GM12878 (cell line): ENCODE measurements at regions not wholly inside any gene's neighbourhood (a gene's known extent, or its start where the extent isn't known, plus 50 kb on each side); places are given as distances from the start of the nearest gene placed in this dataset.

ENCODE experiments used
- ATAC-seq: fragments of 200-7000 bp; cut with Tn5 transposase; 3 replicates; pipeline ENCODE4 v1.9.1; 2020; ENCODE audit warnings: mild to moderate bottlenecking, moderate library complexity
- BruUV-seq: library from RNA; stranded (reverse); fragments of 400-500 nt; replicated peaks from 2 replicates; lab custom pipeline; 2021; lab: Mats Ljungman, UMichigan
- CTCF ChIA-PET: fragments of 300-600 bp; sonication (Branson Sonifier 250); formaldehyde crosslinking; extraction: SDS; loops from one replicate; lab custom pipeline; 2021; ENCODE audit warnings: inconsistent platforms; lab: Yijun Ruan, JAX
- POLR2A ChIA-PET: fragments of 350-600 bp; formaldehyde crosslinking; extraction: SDS; loops from one replicate; lab custom pipeline; 2021; ENCODE audit warnings: inconsistent platforms; lab: Charles Lee
- RAD21 ChIA-PET: fragments of 300-600 bp; sonication (Branson Sonifier 250); formaldehyde crosslinking; loops from one replicate; lab custom pipeline; 2023; ENCODE audit warnings: antibody characterized with exemption; ENCODE audit not compliant: unreplicated experiment; lab: Charles Lee
- SMC1A ChIA-PET: fragments of 300-600 bp; sonication (Branson Sonifier 250); formaldehyde crosslinking; loops from one replicate; lab custom pipeline; 2023; ENCODE audit not compliant: unreplicated experiment, uncharacterized antibody; lab: Charles Lee
- DNase-seq: peaks from one replicate; pipeline ENCODE4 v3.0.0-alpha.2; 2011; ENCODE audit warnings: low read depth, low spot score
- FAIRE-seq: peaks from 3 replicates; lab custom pipeline; 2011; peaks lifted over from hg19 to GRCh38; lab: Jason Lieb, UNC
- H2AFZ ChIP-seq: 2 replicates; pipeline ENCODE4 v1.6.0; 2011; ENCODE audit warnings: low read depth, low read length, control low read depth; ENCODE audit not compliant: control insufficient read depth
- H3K27ac ChIP-seq: 2 replicates; pipeline ENCODE4 v1.5.1; 2011; ENCODE audit warnings: control low read depth; ENCODE audit not compliant: control insufficient read depth, insufficient read depth
- H3K27me3 ChIP-seq, 2 experiments: replicated peaks in 1 of 2; 2 replicates each; pipeline versions ENCODE4 v1.6.0 to v1.6.1; 2011; ENCODE audit warnings: low read length in 1 of 2; ENCODE audit not compliant: control insufficient read depth in 2 of 2, insufficient read depth in 2 of 2
- H3K36me3 ChIP-seq, 2 experiments: 2 replicates each; pipeline ENCODE4 v1.5.1; 2011; ENCODE audit warnings: low read length in 1 of 2; ENCODE audit not compliant: control insufficient read depth in 2 of 2, insufficient read depth in 2 of 2
- H3K4me1 ChIP-seq: 2 replicates; pipeline ENCODE4 v1.6.1; 2011; ENCODE audit warnings: mild to moderate bottlenecking, low read length, moderate library complexity, mixed read lengths; ENCODE audit not compliant: control insufficient read depth, insufficient read depth
- H3K4me2 ChIP-seq: 2 replicates; pipeline ENCODE4 v1.6.0; 2011; ENCODE audit warnings: control low read depth; ENCODE audit not compliant: control insufficient read depth, insufficient read depth
- H3K4me3 ChIP-seq: fragments of 200-600 bp; sonication (generic); 2 replicates; pipeline ENCODE4 v1.5.1; 2016
- H3K79me2 ChIP-seq: 2 replicates; pipeline ENCODE4 v1.6.0; 2011; ENCODE audit warnings: low read length; ENCODE audit not compliant: control insufficient read depth, insufficient read depth
- H3K9ac ChIP-seq: 2 replicates; pipeline ENCODE4 v1.8.0; 2011; ENCODE audit warnings: low read length, control low read depth, mixed read lengths; ENCODE audit not compliant: control insufficient read depth, insufficient read depth
- H3K9me3 ChIP-seq: replicated peaks from 3 replicates; pipeline ENCODE4 v1.5.1; 2011; ENCODE audit warnings: mild to moderate bottlenecking, low read length; ENCODE audit not compliant: control insufficient read depth, insufficient read depth
- H4K20me1 ChIP-seq: 2 replicates; pipeline ENCODE4 v1.6.0; 2011; ENCODE audit not compliant: control insufficient read depth, insufficient read depth
- BRCA1 ChIP-seq: IDR thresholded peaks from 2 replicates; pipeline ENCODE4 v1.6.1; 2011; ENCODE audit warnings: low read depth, low read length, improper control_type of control experiment
- CBX5 ChIP-seq: sonication (generic); IDR thresholded peaks from 2 replicates; pipeline ENCODE4 v1.6.1; 2016; ENCODE audit warnings: low read depth, moderate library complexity, mild to moderate bottlenecking, inconsistent platforms
- DPF2 ChIP-seq: fragments of 450-650 bp; IDR thresholded peaks from 2 replicates; pipeline ENCODE4 v1.6.1; 2017; ENCODE audit warnings: mild to moderate bottlenecking
- MLLT1 ChIP-seq: fragments of 450-650 bp; IDR thresholded peaks from 2 replicates; pipeline ENCODE4 v1.6.1; 2016; ENCODE audit warnings: mild to moderate bottlenecking
- MTA2 ChIP-seq: fragments of 450-650 bp; IDR thresholded peaks from 2 replicates; pipeline ENCODE4 v1.6.1; 2016; ENCODE audit warnings: low read depth, mild to moderate bottlenecking, moderate library complexity
- NBN ChIP-seq: fragments of 450-650 bp; IDR thresholded peaks from 2 replicates; pipeline ENCODE4 v1.6.1; 2016
- NFYB ChIP-seq: IDR thresholded peaks from 2 replicates; pipeline ENCODE4 v1.6.1; 2011; ENCODE audit warnings: low read depth, mild to moderate bottlenecking, low read length, improper control_type of control experiment, moderate library complexity; ENCODE audit not compliant: insufficient read depth
- PKNOX1 ChIP-seq: fragments of 450-650 bp; IDR thresholded peaks from 2 replicates; pipeline ENCODE4 v1.6.1; 2016; ENCODE audit warnings: mild to moderate bottlenecking
- SREBF2 ChIP-seq: IDR thresholded peaks from 2 replicates; pipeline ENCODE4 v1.6.1; 2012; ENCODE audit warnings: mild to moderate bottlenecking, low read length
- STAT1 ChIP-seq: fragments of 450-650 bp; conservative IDR thresholded peaks from 2 replicates; pipeline ENCODE4 v1.6.1; 2014; ENCODE audit warnings: antibody characterized with exemption, mild to moderate bottlenecking
- SUPT20H ChIP-seq: IDR thresholded peaks from 2 replicates; pipeline ENCODE4 v1.6.1; 2011; ENCODE audit warnings: low read depth, mild to moderate bottlenecking, low read length, moderate library complexity, borderline replicate concordance; ENCODE audit not compliant: control insufficient read depth
- YY1 ChIP-seq: IDR thresholded peaks from 2 replicates; pipeline ENCODE4 v1.6.1; 2011; ENCODE audit warnings: low read depth, mild to moderate bottlenecking, low read length
- ZBTB40 ChIP-seq: fragments of 450-650 bp; IDR thresholded peaks from 2 replicates; pipeline ENCODE4 v1.6.1; 2016; ENCODE audit warnings: mild to moderate bottlenecking, moderate library complexity, borderline replicate concordance
- ZNF622 ChIP-seq: fragments of 450-650 bp; IDR thresholded peaks from 2 replicates; pipeline ENCODE4 v1.6.1; 2017; ENCODE audit warnings: mild to moderate bottlenecking, inconsistent platforms
- WGBS: methylation state at CpG from one replicate; pipeline ENCODE4 v1.1.6; 2016; ENCODE audit warnings: low lambda C conversion rate; ENCODE audit not compliant: insufficient replicate concordance, insufficient coverage; ENCODE audit errors: missing lambda C conversion rate; 5-methylcytosine and 5-hydroxymethylcytosine counted together
- in situ Hi-C: fragments of 300-500 bp; cut with MboI; formaldehyde crosslinking; loops from 9 replicates; pipeline ENCODE4 v1.14.3; 2018; ENCODE audit warnings: mixed read lengths
- intact Hi-C: fragments of 100-400 bp; cut with micrococcal nuclease; formaldehyde crosslinking; loops from one replicate; pipeline ENCODE4 v1.14.2; 2022; ENCODE audit not compliant: unreplicated experiment

GRCh38 chr13:70390968-70391367 is 282.7 kb upstream of the KLHL1 start:
- Histone ChIP-seq H4K20me1 (no peaks in the 10 kb centered on the region), H3K9me3 (no peaks in the 10 kb centered on the region), H3K36me3 (no peaks in the 10 kb centered on the region), H2AFZ (no peak overlapping the region), H3K79me2 (no peaks in the 10 kb centered on the region), H3K9ac (no peak overlapping the region), H3K27ac (no peak overlapping the region), H3K4me3 (no peak overlapping the region), H3K4me1 (no peaks in the 10 kb centered on the region), H3K27me3 (no peaks in the 10 kb centered on the region), H3K4me2 (no peak overlapping the region)
- ATAC-seq (no peak), DNase-seq (no peak), FAIRE-seq (no peak)
- RAD21 ChIA-PET = no interaction called here
- POLR2A ChIA-PET = no interaction called here
- intact Hi-C loops (no loop called here), in situ Hi-C loops (no loop called here)
- TF ChIP-seq CBX5 (no peak), ZNF622 (no peak), YY1 (no peak), NBN (no peak)
- BruUV-seq = no TSS peak
- whole genome bisulfite sequencing = 0% methylated on average over 3 of the region's 3 CpGs
- SMC1A ChIA-PET = no interaction called here
- CTCF ChIA-PET = no interaction called here

GRCh38 chr13:70390064-70390463 is 281.8 kb upstream of the KLHL1 start:
- intact Hi-C loops (no loop called here), in situ Hi-C loops (no loop called here)
- ChIA-PET POLR2A (no interaction called here), CTCF (no interaction called here), RAD21 (no interaction called here), SMC1A (no interaction called here)
- no peaks in the 10 kb centered on the region for H3K79me2 ChIP-seq
- H3K36me3 ChIP-seq = no peaks in the 10 kb centered on the region
- no peak overlapping the region for H3K27ac ChIP-seq
- H3K4me2 ChIP-seq = no peak overlapping the region
- BruUV-seq = no TSS peak
- H2AFZ ChIP-seq = no peak overlapping the region
- 0% methylated on average over 3 of the region's 3 CpGs for WGBS
- no peak overlapping the region for H3K9ac ChIP-seq
- no peak for FAIRE-seq
- ATAC-seq = no peak
- H3K27me3 ChIP-seq = no peaks in the 10 kb centered on the region
- no peaks in the 10 kb centered on the region for H3K4me1 ChIP-seq
- no peaks in the 10 kb centered on the region for H3K9me3 ChIP-seq
- H3K4me3 ChIP-seq = no peak overlapping the region
- H4K20me1 ChIP-seq = no peaks in the 10 kb centered on the region
- DNase-seq = no peak
- TF ChIP-seq MTA2 = no peak
- no peak for TF ChIP-seq DPF2
- no peak for TF ChIP-seq STAT1
- TF ChIP-seq MLLT1 = no peak
- TF ChIP-seq SUPT20H = no peak
- TF ChIP-seq BRCA1 = no peak
- TF ChIP-seq SREBF2 = no peak
- no peak for TF ChIP-seq NFYB
- no peak for TF ChIP-seq NBN
- TF ChIP-seq ZBTB40 = no peak
- no peak for TF ChIP-seq PKNOX1
